ENCODE measurements at regions not wholly inside any gene's neighbourhood (a gene's known extent, or its start where the extent isn't known, plus 50 kb on each side); places are given as distances from the start of the nearest gene placed in this dataset.

DNA sequence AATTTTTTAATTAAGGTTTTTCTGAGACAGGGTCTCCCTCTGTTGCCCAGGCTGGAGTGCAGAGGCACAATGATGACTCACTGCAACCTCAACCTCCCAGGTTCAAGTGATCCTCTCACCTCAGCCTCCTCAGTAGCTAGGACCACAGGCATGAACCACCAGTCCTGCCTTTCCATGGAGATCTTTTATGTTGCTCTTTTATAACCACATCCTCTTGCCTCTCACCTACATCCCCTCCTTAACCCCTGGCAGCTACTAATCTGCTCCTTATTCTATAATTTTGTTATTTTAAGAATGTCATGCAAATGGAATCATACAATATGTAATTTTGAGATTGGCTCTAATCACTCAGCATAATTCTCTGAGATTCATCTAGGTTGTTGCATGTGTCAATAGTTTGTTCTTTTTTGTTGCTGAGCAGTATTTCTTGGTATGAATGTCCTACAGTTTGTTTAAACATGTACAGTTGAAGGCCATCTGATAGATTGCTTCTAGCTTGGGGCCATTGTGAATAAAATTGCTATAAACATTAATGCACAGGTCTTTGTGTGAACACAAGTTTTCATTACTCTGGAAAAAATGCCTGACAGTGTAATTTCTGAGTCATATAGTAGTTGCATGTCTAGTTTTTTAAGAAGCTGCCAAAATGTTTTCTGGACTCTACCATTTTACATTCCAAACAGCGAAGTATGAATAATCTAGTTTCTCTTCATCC lies 249.2 kb upstream of the AMIGO2 start:
- H3K4me3 ChIP-seq, result no peak overlapping the region
- intact Hi-C loops (cut with DNase I), result no loop called here
- no peak for ATAC-seq
- no peaks in the 10 kb centered on the region for H3K4me1 ChIP-seq
- WGBS, 2 donors, result 95 to 97% methylated on average over 1 of the region's 1 CpG
- no peak overlapping the region for H3K27ac ChIP-seq
- no peaks in the 10 kb centered on the region for H3K27me3 ChIP-seq
- no peak for DNase-seq
- H3K9me3 ChIP-seq, result no peaks in the 10 kb centered on the region
- TF ChIP-seq, protein P1, sequence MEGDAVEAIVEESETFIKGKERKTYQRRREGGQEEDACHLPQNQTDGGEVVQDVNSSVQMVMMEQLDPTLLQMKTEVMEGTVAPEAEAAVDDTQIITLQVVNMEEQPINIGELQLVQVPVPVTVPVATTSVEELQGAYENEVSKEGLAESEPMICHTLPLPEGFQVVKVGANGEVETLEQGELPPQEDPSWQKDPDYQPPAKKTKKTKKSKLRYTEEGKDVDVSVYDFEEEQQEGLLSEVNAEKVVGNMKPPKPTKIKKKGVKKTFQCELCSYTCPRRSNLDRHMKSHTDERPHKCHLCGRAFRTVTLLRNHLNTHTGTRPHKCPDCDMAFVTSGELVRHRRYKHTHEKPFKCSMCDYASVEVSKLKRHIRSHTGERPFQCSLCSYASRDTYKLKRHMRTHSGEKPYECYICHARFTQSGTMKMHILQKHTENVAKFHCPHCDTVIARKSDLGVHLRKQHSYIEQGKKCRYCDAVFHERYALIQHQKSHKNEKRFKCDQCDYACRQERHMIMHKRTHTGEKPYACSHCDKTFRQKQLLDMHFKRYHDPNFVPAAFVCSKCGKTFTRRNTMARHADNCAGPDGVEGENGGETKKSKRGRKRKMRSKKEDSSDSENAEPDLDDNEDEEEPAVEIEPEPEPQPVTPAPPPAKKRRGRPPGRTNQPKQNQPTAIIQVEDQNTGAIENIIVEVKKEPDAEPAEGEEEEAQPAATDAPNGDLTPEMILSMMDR (IDR thresholded peaks at IDR 0.05), result no peak
- no peaks in the 10 kb centered on the region for H3K36me3 ChIP-seq
- FAIRE-seq, result no peak

- H3K27ac ChIP-seq, result no peak overlapping the region
- DNase-seq (no peak), ATAC-seq (no peak), FAIRE-seq (no peak)
- intact Hi-C loops (cut with DNase I), result no loop called here
- no peaks in the 10 kb centered on the region for H3K36me3 ChIP-seq
- TF ChIP-seq, protein P1 (IDR thresholded peaks at IDR 0.05), result no peak
- H3K27me3 ChIP-seq, result no peaks in the 10 kb centered on the region
- no peaks in the 10 kb centered on the region for H3K9me3 ChIP-seq
- 93 to 94% methylated on average over 5 of the region's 5 CpGs for WGBS, 2 donors
- no peaks in the 10 kb centered on the region for H3K4me1 ChIP-seq
- no peak overlapping the region for H3K4me3 ChIP-seq
Measured at GRCh38 chr12:47326190-47326589, 246.4 kb upstream of the AMIGO2 start.

GRCh38 chr12:47323802-47324201 lies 244.0 kb upstream of the AMIGO2 start:
- TF ChIP-seq, protein P1 (IDR thresholded peaks at IDR 0.05), result no peak
- 64 to 78% methylated on average over 2 of the region's 2 CpGs for WGBS, 2 donors
- H3K36me3 ChIP-seq, result no peaks in the 10 kb centered on the region
- ATAC-seq (no peak), DNase-seq (no peak), FAIRE-seq (no peak)
- no peaks in the 10 kb centered on the region for H3K27me3 ChIP-seq
- no peaks in the 10 kb centered on the region for H3K9me3 ChIP-seq
- intact Hi-C loops (cut with DNase I), result no loop called here
- H3K27ac ChIP-seq, result no peak overlapping the region
- no peak overlapping the region for H3K4me3 ChIP-seq
- H3K4me1 ChIP-seq, result no peaks in the 10 kb centered on the region

- TF ChIP-seq, protein P1 (IDR thresholded peaks at IDR 0.05), result no peak
- H3K4me1 ChIP-seq, result peaks cover 0 to 7% (median 7%) of the 10 kb centered on the region in 3 donors
- ATAC-seq (peak in 1 of 4 donors; percentile 36), FAIRE-seq (no peak), DNase-seq (no peak)
- WGBS, 2 donors, result 0 to 94% methylated on average over 2 of the region's 2 CpGs
- H3K9me3 ChIP-seq, result no peaks in the 10 kb centered on the region
- no peaks in the 10 kb centered on the region for H3K36me3 ChIP-seq
- H3K27ac ChIP-seq, result no peak overlapping the region
- intact Hi-C loops (cut with DNase I), result no loop called here
- H3K27me3 ChIP-seq, result no peaks in the 10 kb centered on the region
- H3K4me3 ChIP-seq, result no peak overlapping the region
Measured at GRCh38 chr12:47321436-47321835, 241.7 kb upstream of the AMIGO2 start.

GRCh38 chr12:47319746-47320145 lies 240.0 kb upstream of the AMIGO2 start:
- H3K9me3 ChIP-seq, result no peaks in the 10 kb centered on the region
- H3K36me3 ChIP-seq, result no peaks in the 10 kb centered on the region
- no peaks in the 10 kb centered on the region for H3K27me3 ChIP-seq
- no peak overlapping the region for H3K27ac ChIP-seq
- TF ChIP-seq, protein P1 (IDR thresholded peaks at IDR 0.05), result no peak
- no peak overlapping the region for H3K4me3 ChIP-seq
- ATAC-seq, result no peak
- WGBS, 2 donors, result 98 to 100% methylated on average over 1 of the region's 1 CpG
- no peak for FAIRE-seq
- DNase-seq, result no peak
- intact Hi-C loops (cut with DNase I), result no loop called here
- peaks cover 0 to 9% (median 8%) of the 10 kb centered on the region in 3 donors for H3K4me1 ChIP-seq
